NCI-H526 (cell line): ENCODE measurements at regions not wholly inside any gene's neighbourhood (a gene's known extent, or its start where the extent isn't known, plus 50 kb on each side); places are given as distances from the start of the nearest gene placed in this dataset.
"Not testable (repeated sequence)": the region's sequence is repeated elsewhere in the genome, so short reads cannot be mapped to it uniquely, and the experiment has no call there.

Experiments used
- DNase-seq, 2 experiments: peaks; one replicate each; lab custom pipeline; 2025; lab: John Stamatoyannopoulos, UW

GRCh38 chr7:108813251-108814014 lies 243.8 kb downstream of the DNAJB9 start:
- DNase-seq = peak in 1 of 2 experiments; percentile 27

GRCh38 chr7:108815815-108816214 lies 246.1 kb downstream of the DNAJB9 start:
- no peak for DNase-seq

- DNase-seq = no peak
Measured at GRCh38 chr7:108818742-108819141, 249.1 kb downstream of the DNAJB9 start.

DNA sequence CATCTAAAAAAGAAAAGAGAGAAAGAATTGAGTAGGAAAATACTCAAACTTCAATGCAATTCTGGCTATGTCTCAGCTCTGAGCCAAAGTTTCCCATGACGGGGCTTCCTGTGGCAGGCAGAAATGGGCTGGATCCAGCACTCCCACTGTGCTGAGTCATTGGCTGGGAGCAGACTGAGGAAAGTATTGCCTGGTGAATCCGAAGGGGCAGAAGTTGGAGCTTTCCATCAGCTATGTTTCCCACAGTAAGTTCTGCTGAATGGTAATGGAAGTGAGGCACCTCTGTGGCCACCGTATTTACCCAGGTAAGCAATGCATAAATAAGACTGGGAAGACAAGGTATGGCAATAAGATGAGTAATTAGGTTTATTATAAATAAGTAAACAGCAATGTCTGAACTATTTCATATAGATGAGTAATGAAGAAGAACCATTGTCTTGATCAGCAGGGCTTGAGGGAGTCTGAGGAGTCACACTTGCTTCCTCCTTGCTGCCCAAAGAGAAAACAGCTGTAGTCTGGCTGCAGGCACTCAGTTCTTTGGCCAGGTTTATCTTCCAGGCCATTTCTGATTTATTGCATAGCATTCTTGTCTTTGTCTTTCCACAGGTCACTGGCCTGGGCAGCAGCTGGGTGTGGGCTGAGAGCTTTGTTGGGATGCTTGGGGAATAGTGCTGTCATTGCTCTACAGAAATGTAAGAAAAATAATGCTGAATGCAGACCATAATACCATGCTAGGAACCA lies 255.3 kb downstream of the DNAJB9 start:
- DNase-seq = peak in 1 of 2 experiments; percentile 4

- no peak for DNase-seq
Measured at GRCh38 chr7:108825581-108825909, 255.9 kb downstream of the DNAJB9 start.

DNA sequence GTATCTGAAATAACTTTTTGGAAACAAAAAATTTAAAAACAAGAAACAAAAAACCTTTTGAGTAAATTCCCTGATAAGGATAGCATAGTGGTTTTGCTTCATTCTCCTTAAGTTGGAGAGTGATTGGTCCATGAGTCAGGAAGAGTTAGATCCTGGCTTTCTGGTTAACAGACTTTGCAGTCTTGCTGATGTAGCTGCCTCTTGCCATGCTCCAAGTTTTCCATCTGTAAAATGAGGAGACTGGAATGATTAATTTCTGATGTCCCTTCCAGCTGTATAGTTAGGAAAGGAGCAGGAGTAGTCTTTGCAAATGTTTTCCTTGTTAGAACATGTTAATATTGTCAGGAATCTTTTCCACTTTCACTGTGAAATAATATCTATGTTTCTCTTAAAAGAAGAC lies 266.6 kb downstream of the DNAJB9 start:
- no peak for DNase-seq

GRCh38 chr7:108838198-108838597 lies 268.5 kb downstream of the DNAJB9 start:
- DNase-seq = no peak

- DNase-seq = no peak
Measured at GRCh38 chr7:108839076-108839475, 269.4 kb downstream of the DNAJB9 start.

DNA sequence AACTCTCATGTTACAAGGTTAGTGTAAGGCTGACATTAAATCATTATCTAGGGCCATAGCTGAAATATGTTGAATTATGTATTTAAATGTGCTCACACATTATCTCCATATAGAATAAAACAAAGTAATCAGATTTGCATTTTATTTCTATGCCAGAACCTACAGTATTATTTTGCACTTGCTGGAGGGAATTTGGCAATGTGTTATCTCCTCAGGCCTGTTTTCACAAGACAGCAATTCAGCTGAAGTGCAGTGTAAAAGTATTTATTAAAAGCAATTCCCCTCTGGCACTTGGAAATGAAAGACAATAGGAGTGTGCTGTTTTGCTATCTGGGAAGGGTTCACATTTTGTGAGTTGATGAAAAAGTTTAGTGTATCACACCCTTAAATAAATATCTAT lies 276.3 kb downstream of the DNAJB9 start:
- DNase-seq = no peak

DNA sequence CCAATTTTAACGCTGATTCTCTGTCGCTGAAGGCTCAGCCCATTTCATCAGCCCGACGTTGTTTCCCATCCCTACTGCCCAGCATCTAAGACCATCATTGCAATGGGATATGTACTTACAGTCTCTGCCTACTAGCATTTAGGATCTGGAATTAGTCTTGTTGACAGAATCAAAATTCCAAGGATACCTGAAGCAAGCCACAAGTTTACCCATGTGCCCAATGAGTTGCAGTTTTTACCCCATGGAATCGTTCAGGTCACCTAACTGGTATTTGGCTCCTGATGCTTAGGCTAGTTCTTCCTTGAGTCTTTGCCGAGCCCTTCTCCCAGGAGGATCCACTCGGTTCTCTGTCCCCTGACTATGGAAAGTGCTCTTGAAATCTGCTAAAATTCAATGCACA lies 276.8 kb downstream of the DNAJB9 start:
- no peak for DNase-seq

DNA sequence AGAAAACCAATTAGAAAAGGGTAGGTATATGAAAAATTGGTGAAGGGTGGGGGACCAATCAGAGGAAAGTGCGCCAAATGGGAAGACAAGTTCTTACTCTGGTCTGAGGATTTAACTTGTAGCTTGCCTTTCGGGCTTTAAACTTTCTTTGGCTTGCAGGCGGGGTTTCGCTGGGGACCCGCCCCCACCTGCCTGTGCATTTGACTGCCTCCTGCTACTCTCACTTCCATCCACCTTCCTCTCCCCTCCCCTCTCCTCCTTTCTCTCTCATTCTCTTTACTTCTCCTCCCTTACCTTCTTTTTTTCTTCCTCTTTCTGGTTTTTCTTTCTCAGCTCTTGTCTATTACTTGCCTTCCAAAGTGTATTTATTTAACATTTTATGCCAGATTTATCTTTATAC lies 278.8 kb downstream of the DNAJB9 start:
- DNase-seq = no peak

DNA sequence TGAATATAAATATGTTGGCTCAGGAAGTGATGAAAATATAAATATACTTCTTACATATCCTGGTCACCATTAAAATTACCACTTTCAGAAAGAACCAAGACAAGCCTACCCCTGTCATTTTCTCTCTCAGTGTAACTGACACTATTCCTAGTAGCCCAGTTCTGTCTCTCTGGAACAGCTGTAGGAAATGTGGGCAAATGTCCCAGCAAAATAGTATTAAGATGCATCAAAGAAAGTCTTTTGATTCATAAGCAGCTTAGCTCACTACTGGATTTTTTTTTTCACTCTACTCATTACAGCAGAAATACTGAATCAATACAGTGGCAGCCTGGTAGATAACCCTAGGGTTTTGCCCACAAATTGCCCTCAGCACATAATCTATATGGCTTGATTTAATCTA lies 290.9 kb downstream of the DNAJB9 start:
- DNase-seq = no peak

GRCh38 chr7:108861071-108861470 lies 291.4 kb downstream of the DNAJB9 start:
- no peak for DNase-seq

GRCh38 chr7:108863227-108863848 lies 293.7 kb downstream of the DNAJB9 start:
- DNase-seq = no peak

- DNase-seq = no peak
Measured at GRCh38 chr7:108869070-108869469, 299.4 kb downstream of the DNAJB9 start.

- peak in 1 of 2 experiments; percentile 74 for DNase-seq
Measured at GRCh38 chr7:108875139-108875538, 305.5 kb downstream of the DNAJB9 start.

DNA sequence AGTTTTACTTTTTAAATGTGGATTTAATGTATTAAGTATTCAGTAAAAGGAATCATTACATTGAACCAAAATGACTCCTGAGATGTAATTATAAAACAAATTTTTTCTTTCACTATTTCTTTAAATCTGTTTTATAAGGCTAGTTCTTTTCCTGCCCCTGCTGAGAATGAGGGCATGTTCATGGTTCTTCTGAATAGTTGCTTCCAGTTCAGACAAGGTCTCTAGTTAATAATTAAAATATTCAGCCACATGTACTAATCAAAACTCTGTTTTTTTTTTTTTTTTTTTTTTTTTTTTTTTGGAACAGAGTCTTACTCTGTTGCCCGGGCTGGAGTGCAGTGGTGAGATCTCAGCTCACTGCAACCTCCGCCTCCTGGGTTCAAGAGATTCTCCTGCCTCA lies 321.2 kb downstream of the DNAJB9 start:
- DNase-seq = no peak

GRCh38 chr7:108908456-108908855 lies 338.8 kb downstream of the DNAJB9 start:
- no peak for DNase-seq

DNA sequence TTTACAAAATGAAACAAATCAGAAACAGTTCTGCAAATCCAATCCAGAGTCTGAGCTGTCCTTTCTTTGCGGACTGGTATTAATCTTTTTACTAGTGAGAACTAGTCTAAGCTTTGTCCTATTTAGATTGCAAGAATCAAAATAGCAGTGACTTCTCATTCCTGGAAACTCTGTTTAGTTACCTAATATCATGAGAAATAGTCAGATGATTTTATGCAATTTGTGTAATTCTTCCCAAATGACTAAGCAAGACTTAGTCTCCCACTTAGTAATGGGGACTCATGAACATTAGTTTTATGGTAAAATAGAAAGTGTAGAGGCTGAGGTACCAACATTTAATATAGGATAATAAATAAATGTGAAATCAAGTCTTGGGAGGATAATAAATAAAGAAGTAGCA lies 341.3 kb downstream of the DNAJB9 start:
- no peak for DNase-seq

- no peak for DNase-seq
Measured at GRCh38 chr7:108920490-108920889, 350.8 kb downstream of the DNAJB9 start.

DNA sequence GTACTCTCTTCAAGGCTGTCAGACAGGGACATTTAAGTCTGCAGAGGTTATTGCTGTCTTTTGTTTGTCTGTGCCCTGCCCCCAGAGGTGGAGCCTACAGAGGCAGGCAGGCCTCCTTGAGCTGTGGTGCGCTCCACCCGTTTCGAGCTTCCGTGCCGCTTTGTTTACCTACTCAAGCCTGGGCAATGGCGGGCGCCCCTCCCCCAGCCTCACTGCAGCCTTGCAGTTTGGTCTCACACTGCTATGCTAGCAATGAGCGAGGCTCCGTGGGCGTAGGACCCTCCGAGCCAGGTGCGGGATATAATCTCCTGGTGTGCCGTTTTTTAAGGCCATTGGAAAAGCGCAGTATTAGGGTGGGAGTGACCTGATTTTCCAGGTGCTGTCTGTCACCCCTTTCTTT lies 373.4 kb downstream of the DNAJB9 start:
- not testable (repeated sequence) for DNase-seq

GRCh38 chr7:108947526-108947925 lies 377.9 kb downstream of the DNAJB9 start:
- no peak for DNase-seq

GRCh38 chr7:108972004-108972403 lies 402.3 kb downstream of the DNAJB9 start:
- DNase-seq = no peak
